ENCODE measurements at regions not wholly inside any gene's neighbourhood (a gene's known extent, or its start where the extent isn't known, plus 50 kb on each side); places are given as distances from the start of the nearest gene placed in this dataset.
"Not testable (repeated sequence)": the region's sequence is repeated elsewhere in the genome, so short reads cannot be mapped to it uniquely, and the experiment has no call there.

DNA sequence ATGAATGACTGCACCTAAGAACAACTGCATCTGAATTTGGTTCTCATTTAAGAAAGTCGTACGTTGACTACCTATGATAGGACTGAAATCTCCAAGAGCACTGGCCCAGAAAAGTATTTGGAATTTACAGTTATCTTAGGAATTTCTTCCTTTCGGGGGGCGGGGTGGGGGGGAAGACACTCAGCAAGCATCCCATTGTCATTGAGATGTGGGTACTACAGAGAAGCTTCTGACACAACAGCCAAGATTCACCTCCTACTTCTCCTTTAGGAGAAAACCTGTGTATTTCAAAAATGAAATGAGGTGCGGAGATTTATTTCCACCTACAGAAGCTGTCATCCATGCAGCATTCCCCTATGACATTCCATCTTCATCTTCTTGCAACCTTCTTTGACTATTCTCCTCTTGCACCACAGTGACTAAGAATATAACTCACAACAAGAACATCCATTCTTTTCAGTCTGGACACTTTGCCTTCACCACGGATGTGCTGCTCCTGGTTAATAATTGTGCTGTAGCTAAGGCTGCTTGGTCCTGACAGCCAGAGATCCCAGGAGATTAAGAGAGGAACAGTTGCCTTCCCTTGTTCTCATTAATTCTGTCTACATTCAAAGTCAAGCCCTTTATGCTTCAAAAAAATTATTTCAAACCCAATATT lies 98.4 kb upstream of the FRMD4A start:
- no peak for DNase-seq

DNA sequence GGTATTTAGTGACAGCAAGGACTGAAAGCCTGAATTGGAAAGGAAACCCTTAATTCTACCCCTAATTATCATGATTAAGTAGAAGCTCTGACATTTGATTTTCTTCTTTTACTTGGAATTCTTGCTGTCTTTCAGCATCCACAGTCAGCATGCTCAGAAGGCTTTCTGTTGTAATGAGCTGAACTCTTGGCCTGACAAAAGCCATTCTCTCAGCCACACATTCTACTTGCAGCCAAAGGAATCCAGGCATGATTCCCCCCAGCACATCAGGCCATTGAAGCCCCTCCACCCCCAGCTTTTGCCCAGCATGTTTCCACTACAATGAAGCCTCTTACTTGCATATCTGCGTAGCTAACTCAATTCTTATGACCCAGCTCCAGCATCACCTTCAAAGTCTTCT lies 94.3 kb upstream of the FRMD4A start:
- no peak for DNase-seq

DNA sequence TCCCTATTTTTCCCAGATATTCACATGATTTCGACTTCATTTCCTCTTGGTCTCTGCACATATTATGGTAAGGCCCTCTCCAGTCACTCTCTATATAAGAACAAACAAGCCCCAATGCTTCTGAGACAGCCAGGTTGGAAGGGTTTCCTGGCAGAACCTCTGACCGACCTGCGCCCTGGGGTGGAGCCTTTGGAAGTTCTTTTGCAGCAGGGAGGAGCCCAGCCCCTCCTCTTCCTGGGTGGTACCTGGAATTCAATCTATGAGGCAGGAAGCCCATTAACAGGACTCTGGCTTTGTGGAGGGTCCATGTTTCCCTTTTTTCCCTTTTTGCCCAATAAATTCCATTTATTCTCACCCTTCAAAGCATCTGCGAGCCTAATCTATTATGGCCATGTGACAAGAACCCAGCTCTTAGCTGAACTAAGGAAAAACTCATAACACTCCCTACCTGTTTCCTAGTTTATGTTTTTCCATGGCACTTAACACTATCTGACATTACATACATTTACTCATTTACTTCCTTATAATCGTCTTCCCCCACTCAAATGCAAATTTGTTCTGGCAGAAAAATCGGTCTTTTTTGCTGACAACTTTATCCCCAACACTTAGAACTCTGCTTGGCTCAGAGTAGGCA lies 92.5 kb upstream of the FRMD4A start:
- no peak for DNase-seq

DNA sequence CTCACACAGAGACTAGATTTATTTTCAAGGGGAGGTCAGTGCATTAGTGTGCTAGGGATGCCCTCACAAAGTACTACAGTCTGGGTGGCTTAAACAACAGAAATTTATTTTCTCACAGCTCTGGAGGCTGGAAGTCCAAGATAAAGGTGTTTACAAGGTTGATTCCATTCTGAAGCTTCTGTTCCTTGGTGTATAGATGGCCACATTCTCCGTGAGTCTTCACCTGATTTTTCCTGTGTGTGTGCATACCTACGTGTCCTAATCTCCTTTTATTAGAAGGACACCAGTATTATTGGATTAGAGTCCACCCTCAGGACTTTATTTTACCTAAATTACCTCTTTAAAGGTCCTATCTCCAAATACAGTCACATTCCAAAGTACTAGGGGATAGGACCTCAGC lies 91.7 kb upstream of the FRMD4A start:
- no peak for DNase-seq

DNA sequence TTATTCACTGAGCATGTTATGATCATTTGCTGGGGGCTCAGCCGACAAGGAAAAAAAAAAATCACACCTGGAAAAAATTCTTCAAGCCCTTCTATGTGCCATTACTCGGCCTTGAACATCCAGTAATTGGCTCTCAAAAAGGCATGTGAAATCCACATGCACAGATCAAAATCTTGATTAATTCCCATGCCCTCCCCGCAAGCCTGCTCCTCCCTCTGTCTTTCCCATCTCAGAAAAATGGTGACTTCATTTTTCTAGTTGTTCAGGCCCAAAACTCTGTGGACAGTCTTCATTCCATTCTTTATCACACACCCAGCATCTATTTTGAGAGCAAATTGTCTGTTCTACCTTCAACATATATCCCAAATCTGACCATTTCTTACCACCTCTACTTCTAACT lies 91.2 kb upstream of the FRMD4A start:
- DNase-seq: no peak

DNA sequence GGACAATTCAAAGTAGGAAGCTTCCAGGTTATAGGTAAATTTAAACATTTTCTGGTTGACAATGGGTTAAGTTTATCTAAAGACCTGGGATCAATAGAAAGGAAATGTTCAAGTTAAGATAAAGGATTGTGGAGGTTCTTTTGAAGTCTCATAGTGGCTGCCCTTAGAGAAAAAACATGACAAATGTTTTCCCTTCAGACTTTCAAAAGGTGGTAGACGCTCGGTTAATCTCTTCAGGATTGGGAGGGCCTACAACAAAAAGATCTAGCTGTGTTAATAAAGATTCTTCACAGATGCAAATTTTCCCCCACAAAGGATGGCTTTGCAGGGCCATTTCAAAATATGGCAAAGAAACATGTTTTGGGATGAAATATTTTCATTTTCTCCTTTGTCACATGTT lies 86.6 kb upstream of the FRMD4A start:
- DNase-seq: not testable (repeated sequence)

GRCh38 chr10:14416308-14416700 lies 85.6 kb upstream of the FRMD4A start:
- no peak for DNase-seq

- DNase-seq: no peak
Measured at GRCh38 chr10:14415676-14416307, 85.1 kb upstream of the FRMD4A start.

DNA sequence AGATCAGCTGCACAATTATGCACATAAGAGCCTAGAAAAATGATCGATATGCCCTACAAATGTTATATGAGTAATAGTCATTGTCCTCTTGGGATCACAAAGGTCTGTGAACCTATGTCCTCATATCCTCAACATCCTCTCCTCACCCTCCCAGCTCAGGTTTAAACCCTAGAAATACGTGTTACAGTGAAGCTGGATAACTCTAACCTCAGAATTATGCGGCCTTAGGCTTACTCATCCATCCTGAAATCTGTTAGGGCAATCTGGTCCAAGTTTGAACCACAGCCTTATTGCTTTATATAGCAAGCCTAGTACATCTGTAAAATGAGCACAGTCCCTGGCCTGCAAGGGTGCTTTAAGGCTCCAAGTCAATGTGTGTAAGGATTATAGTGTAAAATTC lies 84.2 kb upstream of the FRMD4A start:
- no peak for DNase-seq

DNA sequence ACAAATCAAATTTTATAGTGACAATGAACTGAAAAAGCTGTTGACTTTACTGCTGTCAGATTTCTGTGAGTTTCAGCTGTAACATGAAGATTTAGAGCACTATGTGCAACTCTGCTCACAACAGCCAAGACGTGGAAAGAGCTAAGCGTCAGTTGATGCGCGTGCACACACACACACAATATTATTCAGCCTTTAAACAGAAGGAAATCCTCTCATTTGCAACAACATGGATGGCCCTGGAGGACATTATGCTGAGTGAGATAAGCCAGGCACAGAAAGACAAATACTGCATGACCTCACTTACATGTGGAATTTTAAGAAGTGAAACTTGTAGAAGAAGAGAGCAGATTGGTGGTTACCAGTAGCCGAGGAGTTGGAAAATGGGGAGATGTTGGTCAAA lies 82.8 kb upstream of the FRMD4A start:
- DNase-seq: no peak

DNA sequence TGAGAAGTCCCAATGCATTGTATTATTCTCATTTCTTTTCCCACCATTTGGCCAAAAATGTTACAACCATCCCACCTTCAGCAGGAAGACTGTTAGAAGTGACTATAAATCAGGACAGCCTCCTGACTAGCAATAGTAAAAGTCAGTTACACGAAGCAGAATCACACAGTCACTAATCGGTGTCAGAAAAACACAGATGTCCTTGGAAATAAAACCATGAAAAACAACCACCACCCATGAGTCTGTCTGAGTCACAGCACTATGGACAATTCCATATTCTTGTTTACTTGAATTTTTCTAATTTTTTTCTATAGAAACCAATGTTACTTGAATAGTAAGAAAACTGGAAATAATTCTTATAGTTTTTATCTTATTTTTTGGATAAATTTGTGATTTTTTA lies 81.9 kb upstream of the FRMD4A start:
- no peak for DNase-seq

GRCh38 chr10:14409856-14410458 lies 79.2 kb upstream of the FRMD4A start:
- DNase-seq: no peak

- DNase-seq: no peak
Measured at GRCh38 chr10:14409247-14409646, 78.5 kb upstream of the FRMD4A start.

DNA sequence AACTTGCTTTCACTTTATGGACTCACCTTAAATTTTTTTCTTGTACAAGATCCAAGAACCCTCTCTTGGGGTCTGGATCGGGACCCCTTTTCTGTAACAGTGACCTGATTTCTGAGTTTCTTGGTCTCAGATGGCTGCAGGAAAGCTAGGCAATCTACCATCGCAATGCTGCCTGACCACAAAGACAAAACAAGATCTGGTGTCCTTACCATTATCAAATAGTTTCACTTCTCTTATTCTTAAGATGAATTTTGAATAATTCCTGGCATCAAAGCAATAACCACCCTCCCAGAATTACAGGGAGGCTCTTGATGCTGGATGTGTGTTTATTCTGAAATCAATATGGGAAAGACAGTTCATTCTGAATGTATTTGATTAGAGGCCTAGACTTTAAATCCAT lies 77.4 kb upstream of the FRMD4A start:
- no peak for DNase-seq

DNA sequence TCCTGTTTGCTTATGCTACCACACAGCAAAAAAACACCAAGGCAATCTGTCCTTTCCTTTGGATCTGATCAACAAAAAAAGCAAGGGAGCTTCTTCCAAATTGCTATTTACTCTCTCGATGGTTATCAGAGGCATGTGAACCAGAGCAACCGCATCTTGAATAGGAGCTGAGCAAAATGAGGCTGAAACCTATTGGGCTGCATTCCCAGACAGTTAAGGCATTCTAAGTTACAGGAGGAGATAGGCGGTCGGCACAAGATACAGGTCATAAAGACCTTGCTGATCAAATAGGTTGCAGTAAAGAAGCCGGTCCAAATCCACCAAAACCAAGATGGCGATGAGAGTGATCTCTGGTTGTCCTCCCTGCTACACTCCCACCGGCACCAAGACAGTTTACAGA lies 76.8 kb upstream of the FRMD4A start:
- no peak for DNase-seq

- no peak for DNase-seq
Measured at GRCh38 chr10:14405076-14406065, 74.6 kb upstream of the FRMD4A start.

DNA sequence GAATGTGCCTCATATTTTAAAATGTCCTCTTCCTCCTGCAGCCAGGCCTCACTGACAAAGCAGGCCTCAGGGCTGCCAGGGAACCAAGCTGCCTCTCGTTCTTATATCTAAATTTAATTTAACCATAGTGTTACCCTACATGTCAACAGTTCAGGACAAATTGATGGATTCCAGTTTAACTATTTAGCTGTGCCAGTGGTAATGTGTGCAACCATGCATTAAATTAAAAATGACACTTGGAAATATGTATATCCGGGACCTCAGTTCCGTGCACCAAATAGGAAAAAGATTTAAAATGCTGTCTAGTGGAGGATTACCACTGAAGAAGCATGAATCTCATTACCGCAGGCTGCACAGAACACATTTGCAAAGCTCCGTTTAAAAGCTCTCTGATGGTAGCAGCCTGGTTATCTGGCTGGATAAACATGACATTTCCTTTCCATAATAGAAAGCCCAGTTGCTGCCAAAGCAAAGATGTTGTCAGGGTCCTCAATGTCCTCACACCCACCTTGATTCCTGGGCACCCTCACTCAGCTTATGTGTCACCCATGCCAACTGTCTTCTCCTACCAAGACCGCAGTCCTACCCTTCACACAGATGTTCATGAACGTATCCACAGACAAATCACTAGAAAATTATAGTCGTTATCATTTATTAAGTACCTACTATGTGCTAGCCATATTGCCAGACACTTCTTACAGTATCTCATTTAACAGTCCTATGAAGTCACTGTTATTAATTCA lies 73.3 kb upstream of the FRMD4A start:
- DNase-seq: no peak

DNA sequence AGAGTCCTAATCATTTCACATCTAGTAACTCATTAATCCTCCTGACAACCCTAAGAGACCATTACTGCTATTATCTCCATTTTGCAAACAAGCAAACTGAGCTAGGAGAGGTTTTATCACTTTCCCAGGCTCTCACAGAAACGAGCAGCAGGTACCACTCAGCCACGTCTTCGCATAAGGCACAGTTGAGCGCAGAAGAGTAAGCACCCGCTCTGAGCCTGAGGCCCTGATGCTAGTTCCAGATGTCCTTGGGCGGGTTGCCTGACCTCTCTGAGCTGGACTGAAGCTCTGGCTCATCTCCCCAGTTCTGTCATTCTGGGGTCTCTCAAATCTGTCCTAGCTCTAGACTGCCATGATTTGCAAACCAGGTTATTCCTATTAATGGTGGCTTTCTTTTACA lies 72.6 kb upstream of the FRMD4A start:
- DNase-seq: no peak

GRCh38 chr10:14399641-14400040 lies 68.9 kb upstream of the FRMD4A start:
- DNase-seq: no peak

- peak in 49 of 56 donors; percentile 8 to 81 (median 53) for DNase-seq
Measured at GRCh38 chr10:14397066-14397465, 66.3 kb upstream of the FRMD4A start.

Data from nucleus accumbens (tissue), 56 donors.